ENCODE measurements at regions not wholly inside any gene's neighbourhood (a gene's known extent, or its start where the extent isn't known, plus 50 kb on each side); places are given as distances from the start of the nearest gene placed in this dataset.

GRCh38 chr4:79848329-79848728, 224.7 kb downstream of the ANTXR2 start:
- TF ChIP-seq, protein P1, sequence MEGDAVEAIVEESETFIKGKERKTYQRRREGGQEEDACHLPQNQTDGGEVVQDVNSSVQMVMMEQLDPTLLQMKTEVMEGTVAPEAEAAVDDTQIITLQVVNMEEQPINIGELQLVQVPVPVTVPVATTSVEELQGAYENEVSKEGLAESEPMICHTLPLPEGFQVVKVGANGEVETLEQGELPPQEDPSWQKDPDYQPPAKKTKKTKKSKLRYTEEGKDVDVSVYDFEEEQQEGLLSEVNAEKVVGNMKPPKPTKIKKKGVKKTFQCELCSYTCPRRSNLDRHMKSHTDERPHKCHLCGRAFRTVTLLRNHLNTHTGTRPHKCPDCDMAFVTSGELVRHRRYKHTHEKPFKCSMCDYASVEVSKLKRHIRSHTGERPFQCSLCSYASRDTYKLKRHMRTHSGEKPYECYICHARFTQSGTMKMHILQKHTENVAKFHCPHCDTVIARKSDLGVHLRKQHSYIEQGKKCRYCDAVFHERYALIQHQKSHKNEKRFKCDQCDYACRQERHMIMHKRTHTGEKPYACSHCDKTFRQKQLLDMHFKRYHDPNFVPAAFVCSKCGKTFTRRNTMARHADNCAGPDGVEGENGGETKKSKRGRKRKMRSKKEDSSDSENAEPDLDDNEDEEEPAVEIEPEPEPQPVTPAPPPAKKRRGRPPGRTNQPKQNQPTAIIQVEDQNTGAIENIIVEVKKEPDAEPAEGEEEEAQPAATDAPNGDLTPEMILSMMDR (IDR thresholded peaks at IDR 0.05): no peak
- no peak for TF ChIP-seq POLR2A (IDR thresholded peaks at IDR 0.05)
